ENCODE measurements at regions not wholly inside any gene's neighbourhood (a gene's known extent, or its start where the extent isn't known, plus 50 kb on each side); places are given as distances from the start of the nearest gene placed in this dataset.
A peak's percentile ranks its signal among the peaks of the same experiment; 100 is the strongest.

- WGBS: 49% methylated on average over 1 of the region's 1 CpG
Observed at GRCh38 chr6:21371061-21371460, 222.5 kb upstream of the SOX4 start.

GRCh38 chr6:21371676-21372171 lies 221.8 kb upstream of the SOX4 start:
- no peaks in the 10 kb centered on the region for H3K4me1 ChIP-seq (ENCODE audit: insufficient read depth)
- WGBS: 15% methylated on average over 6 of the region's 6 CpGs
- no peaks in the 10 kb centered on the region for H3K36me3 ChIP-seq (ENCODE audit: insufficient read depth)
- no peak overlapping the region for H3K27ac ChIP-seq (ENCODE audit: low read depth)
- H3K4me3 ChIP-seq (ENCODE audit: low read depth, low read length): no peak overlapping the region
- DNase-seq (ENCODE audit: extremely low spot score): peak; percentile 67

More at GRCh38 chr6:21371061-21371460, 222.5 kb upstream of the SOX4 start:
- H3K27ac ChIP-seq (ENCODE audit: low read depth): no peak overlapping the region
- no peaks in the 10 kb centered on the region for H3K36me3 ChIP-seq (ENCODE audit: insufficient read depth)
- H3K4me3 ChIP-seq (ENCODE audit: low read depth, low read length): no peak overlapping the region
- no peaks in the 10 kb centered on the region for H3K4me1 ChIP-seq (ENCODE audit: insufficient read depth)
- DNase-seq (ENCODE audit: extremely low spot score): no peak

DNA sequence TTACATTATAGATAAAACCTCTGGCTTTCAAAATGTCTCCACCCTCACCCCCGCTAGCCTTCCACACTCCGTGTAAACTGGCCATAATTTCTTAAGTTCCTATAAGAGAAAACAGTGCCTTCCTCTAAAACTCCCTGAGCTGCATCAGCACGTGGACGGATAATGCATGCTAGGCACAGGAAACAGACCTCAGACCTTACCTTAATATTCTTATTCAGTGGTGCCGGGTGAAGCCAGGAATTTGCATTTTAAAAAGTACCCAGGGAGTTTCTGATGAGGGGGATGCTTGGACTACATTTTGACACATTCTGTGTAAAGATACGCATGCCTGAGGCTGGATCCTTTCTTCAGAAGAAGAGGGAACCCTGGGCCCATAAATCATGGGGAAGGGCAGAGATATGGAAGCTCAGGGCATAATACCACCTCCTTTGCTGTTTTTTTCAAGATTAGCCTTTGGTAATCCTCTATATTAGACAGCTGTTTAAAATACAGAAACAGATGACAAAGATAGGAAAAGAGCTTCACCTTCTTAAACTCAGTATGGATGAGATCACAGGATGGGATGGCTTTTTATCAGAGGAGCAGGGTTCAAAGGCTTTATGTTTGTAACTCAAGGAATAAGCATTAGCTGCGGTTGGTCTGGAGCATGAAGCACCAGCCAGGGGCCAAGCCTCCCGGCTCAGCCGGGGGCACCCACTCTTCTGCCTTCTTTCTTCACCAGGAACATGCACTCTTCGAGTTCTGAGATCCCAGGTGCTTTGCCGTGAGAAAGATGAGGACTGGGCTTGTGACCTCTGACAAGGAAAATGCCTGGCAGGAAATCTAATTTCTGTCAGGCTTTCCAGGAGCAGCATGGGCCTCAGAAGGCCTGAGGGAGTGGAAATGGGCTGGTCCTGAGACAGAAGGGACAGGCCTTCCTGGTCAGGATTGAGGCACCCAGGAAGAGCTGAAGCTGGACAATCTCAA lies 218.1 kb upstream of the SOX4 start:
- Histone ChIP-seq H3K4me1 (ENCODE audit: insufficient read depth) (no peaks in the 10 kb centered on the region), H3K27ac (ENCODE audit: low read depth) (no peak overlapping the region), H3K4me3 (ENCODE audit: low read depth, low read length) (no peak overlapping the region), H3K36me3 (ENCODE audit: insufficient read depth) (no peaks in the 10 kb centered on the region)
- 71% methylated on average over 11 of the region's 11 CpGs for WGBS
- no peak for DNase-seq (ENCODE audit: extremely low spot score)

DNA sequence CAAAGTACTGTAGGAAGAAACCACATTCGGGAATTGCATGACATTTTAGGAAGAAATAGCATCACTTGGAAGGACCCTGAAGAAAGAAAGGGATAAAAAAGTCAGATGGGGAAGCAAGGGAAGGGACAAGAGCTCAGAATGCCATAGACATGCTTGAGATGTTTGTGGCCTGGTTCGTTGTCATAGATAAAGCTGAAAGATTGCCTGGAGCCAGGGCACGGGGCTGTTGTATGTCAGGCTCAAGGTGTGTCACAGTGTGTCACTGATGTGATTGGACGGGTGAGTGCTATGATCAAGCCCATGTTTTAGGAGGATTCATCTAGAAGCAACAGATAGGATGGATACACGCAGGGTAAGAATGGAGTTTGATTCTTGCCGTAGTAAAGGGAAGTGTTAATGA lies 216.2 kb upstream of the SOX4 start:
- WGBS: 88% methylated on average over 6 of the region's 6 CpGs
- DNase-seq (ENCODE audit: extremely low spot score): no peak
- H3K4me1 ChIP-seq (ENCODE audit: insufficient read depth): peaks cover 1% of the 10 kb centered on the region
- H3K4me3 ChIP-seq (ENCODE audit: low read depth, low read length): no peak overlapping the region
- H3K27ac ChIP-seq (ENCODE audit: low read depth): no peak overlapping the region
- H3K36me3 ChIP-seq (ENCODE audit: insufficient read depth): no peaks in the 10 kb centered on the region

GRCh38 chr6:21381331-21381963 lies 212.1 kb upstream of the SOX4 start:
- Histone ChIP-seq H3K4me1 (ENCODE audit: insufficient read depth) (peaks cover 1% of the 10 kb centered on the region), H3K27ac (ENCODE audit: low read depth) (no peak overlapping the region), H3K36me3 (ENCODE audit: insufficient read depth) (no peaks in the 10 kb centered on the region), H3K4me3 (ENCODE audit: low read depth, low read length) (no peak overlapping the region)
- DNase-seq (ENCODE audit: extremely low spot score): no peak
- WGBS: 84% methylated on average over 3 of the region's 3 CpGs

DNA sequence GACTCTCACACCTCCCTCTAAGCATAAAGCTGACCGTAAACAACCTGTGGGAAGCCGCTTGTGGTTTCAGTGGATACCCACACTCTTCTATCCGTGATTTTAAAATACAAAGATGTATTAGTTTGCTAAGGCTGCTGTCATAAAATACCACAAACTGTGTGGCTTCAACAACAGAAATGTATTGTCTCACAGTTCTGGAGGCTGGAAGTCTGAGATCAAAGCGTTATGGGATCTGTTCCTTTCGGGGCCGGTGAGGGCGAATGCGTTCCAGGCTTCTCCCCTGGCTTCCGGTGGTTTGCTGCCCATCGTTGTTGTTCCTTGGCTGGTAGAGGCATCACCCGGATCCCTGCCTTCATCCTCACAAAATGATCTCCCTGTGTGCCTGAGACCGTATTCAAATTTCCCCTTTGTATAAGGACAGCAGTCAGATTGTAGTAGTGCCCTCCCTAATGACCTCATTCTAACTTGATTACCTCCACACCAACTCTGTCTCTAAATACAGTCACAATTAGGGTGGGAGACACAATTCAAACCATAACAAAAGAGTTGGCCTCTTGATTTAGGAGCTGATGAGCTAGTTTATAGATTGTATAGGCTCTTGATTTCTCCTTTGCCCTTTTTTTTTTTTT lies 210.6 kb upstream of the SOX4 start:
- no peaks in the 10 kb centered on the region for H3K36me3 ChIP-seq (ENCODE audit: insufficient read depth)
- no peak for DNase-seq (ENCODE audit: extremely low spot score)
- H3K4me1 ChIP-seq (ENCODE audit: insufficient read depth): peaks cover 1% of the 10 kb centered on the region
- H3K27ac ChIP-seq (ENCODE audit: low read depth): no peak overlapping the region
- H3K4me3 ChIP-seq (ENCODE audit: low read depth, low read length): no peak overlapping the region
- 83% methylated on average over 12 of the region's 12 CpGs for WGBS

DNA sequence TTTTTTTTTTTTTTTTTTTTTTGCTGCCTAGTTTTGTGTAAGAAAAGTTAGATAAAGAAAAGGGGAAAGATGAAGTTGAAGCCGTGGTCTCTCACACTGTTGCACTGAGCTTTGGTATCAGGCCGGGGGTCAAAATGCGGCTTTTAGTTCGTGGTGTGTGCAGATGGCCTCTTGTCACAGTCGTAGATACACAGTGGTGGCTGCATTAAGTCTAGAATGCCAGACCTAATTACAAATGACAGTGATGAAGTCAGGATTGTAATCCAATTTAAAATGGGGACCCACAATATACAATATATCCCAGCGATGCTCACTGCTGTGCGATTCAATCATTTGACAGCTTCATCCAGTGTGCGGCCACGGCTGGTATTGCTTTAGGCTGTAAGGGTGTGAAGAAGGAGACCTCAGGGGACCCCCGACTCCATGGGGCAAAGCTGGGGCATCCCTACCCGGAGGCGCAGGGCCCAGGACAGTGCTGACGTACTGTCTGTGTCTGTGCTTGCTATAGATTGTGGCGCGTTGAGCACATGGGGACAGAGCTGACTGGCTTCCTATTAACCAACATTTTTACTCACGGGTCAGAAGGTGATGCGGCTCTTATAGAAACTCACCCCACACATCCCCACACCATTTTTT lies 210.0 kb upstream of the SOX4 start:
- Histone ChIP-seq H3K27ac (ENCODE audit: low read depth) (no peak overlapping the region), H3K4me3 (ENCODE audit: low read depth, low read length) (no peak overlapping the region), H3K36me3 (ENCODE audit: insufficient read depth) (no peaks in the 10 kb centered on the region), H3K4me1 (ENCODE audit: insufficient read depth) (peaks cover 1% of the 10 kb centered on the region)
- no peak for DNase-seq (ENCODE audit: extremely low spot score)
- WGBS: 89% methylated on average over 17 of the region's 17 CpGs

GRCh38 chr6:21384216-21384615 lies 209.3 kb upstream of the SOX4 start:
- peaks cover 1% of the 10 kb centered on the region for H3K4me1 ChIP-seq (ENCODE audit: insufficient read depth)
- DNase-seq (ENCODE audit: extremely low spot score): no peak
- no peak overlapping the region for H3K4me3 ChIP-seq (ENCODE audit: low read depth, low read length)
- 69% methylated on average over 8 of the region's 8 CpGs for WGBS
- H3K27ac ChIP-seq (ENCODE audit: low read depth): no peak overlapping the region
- no peaks in the 10 kb centered on the region for H3K36me3 ChIP-seq (ENCODE audit: insufficient read depth)

DNA sequence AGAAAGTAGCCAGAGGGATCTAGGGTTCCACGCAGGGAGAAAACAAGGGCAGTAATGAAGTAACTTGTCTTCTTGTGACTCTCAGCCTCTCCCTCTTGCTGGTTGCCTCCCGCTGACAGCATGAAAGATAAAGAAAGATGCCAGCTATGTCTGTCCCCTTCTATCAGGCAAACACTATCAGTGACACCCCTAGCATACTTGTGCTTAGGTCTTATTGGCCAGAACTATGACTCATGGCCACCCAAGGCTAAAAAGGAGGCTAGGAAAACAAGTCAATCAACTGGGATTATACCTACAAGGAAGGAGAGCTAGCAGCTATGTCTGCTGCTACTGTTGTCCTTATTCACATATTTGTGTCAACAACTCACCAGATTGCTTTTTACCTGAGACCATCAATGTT lies 206.8 kb upstream of the SOX4 start:
- no peak for DNase-seq (ENCODE audit: extremely low spot score)
- no peak overlapping the region for H3K27ac ChIP-seq (ENCODE audit: low read depth)
- H3K4me1 ChIP-seq (ENCODE audit: insufficient read depth): no peaks in the 10 kb centered on the region
- WGBS: 89% methylated on average over 2 of the region's 2 CpGs
- H3K4me3 ChIP-seq (ENCODE audit: low read depth, low read length): no peak overlapping the region
- H3K36me3 ChIP-seq (ENCODE audit: insufficient read depth): no peaks in the 10 kb centered on the region

GRCh38 chr6:21390532-21391213 lies 202.9 kb upstream of the SOX4 start:
- DNase-seq (ENCODE audit: extremely low spot score): no peak
- Histone ChIP-seq H3K27ac (ENCODE audit: low read depth) (no peak overlapping the region), H3K4me1 (ENCODE audit: insufficient read depth) (no peaks in the 10 kb centered on the region), H3K36me3 (ENCODE audit: insufficient read depth) (no peaks in the 10 kb centered on the region), H3K4me3 (ENCODE audit: low read depth, low read length) (no peak overlapping the region)
- WGBS: 80% methylated on average over 5 of the region's 5 CpGs

- no peaks in the 10 kb centered on the region for H3K36me3 ChIP-seq (ENCODE audit: insufficient read depth)
- no peak for DNase-seq (ENCODE audit: extremely low spot score)
- no peak overlapping the region for H3K4me3 ChIP-seq (ENCODE audit: low read depth, low read length)
- H3K27ac ChIP-seq (ENCODE audit: low read depth): no peak overlapping the region
- H3K4me1 ChIP-seq (ENCODE audit: insufficient read depth): no peaks in the 10 kb centered on the region
- WGBS: 95% methylated on average over 2 of the region's 2 CpGs
Observed at GRCh38 chr6:21392177-21392576, 201.4 kb upstream of the SOX4 start.

- 63% methylated on average over 10 of the region's 10 CpGs for WGBS
- Histone ChIP-seq H3K4me1 (ENCODE audit: insufficient read depth) (no peaks in the 10 kb centered on the region), H3K27ac (ENCODE audit: low read depth) (no peak overlapping the region), H3K4me3 (ENCODE audit: low read depth, low read length) (no peak overlapping the region), H3K36me3 (ENCODE audit: insufficient read depth) (no peaks in the 10 kb centered on the region)
- no peak for DNase-seq (ENCODE audit: extremely low spot score)
Observed at GRCh38 chr6:21393441-21394165, 199.9 kb upstream of the SOX4 start.

Data from urinary bladder (tissue), 3 donors.